Left cardiac atrium (tissue), 4 donors: ENCODE measurements at regions not wholly inside any gene's neighbourhood (a gene's known extent, or its start where the extent isn't known, plus 50 kb on each side); places are given as distances from the start of the nearest gene placed in this dataset.
A peak's percentile ranks its signal among the peaks of the same experiment; 100 is the strongest.
"Not testable (repeated sequence)": the region's sequence is repeated elsewhere in the genome, so short reads cannot be mapped to it uniquely, and the experiment has no call there.

Source experiments
- ATAC-seq, 2 donors: fragments of 200-7000 bp; cut with Tn5 transposase; one replicate each; pipeline ENCODE4 v1.9.1; 2020; ENCODE audit warnings: mild to moderate bottlenecking in 2 of 2, moderate library complexity in 2 of 2
- DNase-seq: peaks from one replicate; pipeline ENCODE4 v3.0.0-alpha.2; 2020
- intact Hi-C, 2 donors: fragments of 100-400 bp; cut with DNase I; formaldehyde crosslinking; loops; one replicate each; pipeline versions ENCODE4 v1.14.1 to v1.15.1; 2022 to 2023
- donor health status: DM: no; HTN: yes; CAD: no.
- donor health status: DM: no; HTN: yes; CAD: no; lungs with severe emphysema.
- donor health status: DM: yes; HTN: yes; CAD: no.
- donor health status: Dilated cardiomyopathy.

- intact Hi-C loops, result no loop called here
- ATAC-seq (no peak), DNase-seq (no peak)
These were observed 276.1 kb downstream of the NR2F2 start for GRCh38 chr15:96606617-96607016.

- ATAC-seq (no peak), DNase-seq (no peak)
- intact Hi-C loops, result no loop called here
These were observed 280.3 kb downstream of the NR2F2 start for GRCh38 chr15:96610757-96611156.

GRCh38 chr15:96612917-96613316 is 282.4 kb downstream of the NR2F2 start:
- DNase-seq (no peak), ATAC-seq (no peak)
- intact Hi-C loops, result no loop called here

GRCh38 chr15:96619174-96619573 is 288.7 kb downstream of the NR2F2 start:
- intact Hi-C loops, result no loop called here
- ATAC-seq, result no peak
- DNase-seq, result no peak

GRCh38 chr15:96622714-96623113 is 292.2 kb downstream of the NR2F2 start:
- intact Hi-C loops, result no loop called here
- no peak for ATAC-seq
- no peak for DNase-seq

- intact Hi-C loops, result no loop called here
- ATAC-seq (no peak), DNase-seq (no peak)
These were observed 294.8 kb downstream of the NR2F2 start for GRCh38 chr15:96625256-96625655.

GRCh38 chr15:96627031-96627568 is 296.6 kb downstream of the NR2F2 start:
- peak; percentile 36 for DNase-seq
- intact Hi-C loops, result no loop called here
- ATAC-seq, result peak; percentile 16 to 24

- intact Hi-C loops, result no loop called here
- peak; percentile 83 to 95 for ATAC-seq
- DNase-seq, result peak; percentile 56
These were observed 299.0 kb downstream of the NR2F2 start for GRCh38 chr15:96629511-96629910.

- DNase-seq (no peak), ATAC-seq (no peak)
- intact Hi-C loops, result no loop called here
These were observed 308.3 kb downstream of the NR2F2 start for GRCh38 chr15:96638793-96639192.

- DNase-seq (no peak), ATAC-seq (no peak)
- intact Hi-C loops, result no loop called here
These were observed 315.3 kb downstream of the NR2F2 start for GRCh38 chr15:96645796-96646195.

GRCh38 chr15:96648866-96649265 is 318.4 kb downstream of the NR2F2 start:
- no peak for ATAC-seq
- intact Hi-C loops, result no loop called here
- DNase-seq, result no peak

GRCh38 chr15:96657096-96657495 is 326.6 kb downstream of the NR2F2 start:
- intact Hi-C loops, result no loop called here
- ATAC-seq, result no peak

GRCh38 chr15:96666979-96667378 is 336.5 kb downstream of the NR2F2 start:
- DNase-seq, intact Hi-C loops, ATAC-seq: not testable (repeated sequence)

More at GRCh38 chr15:96657096-96657495, 326.6 kb downstream of the NR2F2 start:
- no peak for DNase-seq

GRCh38 chr15:96670389-96670788 is 339.9 kb downstream of the NR2F2 start:
- intact Hi-C loops, result no loop called here
- DNase-seq (no peak), ATAC-seq (no peak)

- ATAC-seq (no peak), DNase-seq (no peak)
- intact Hi-C loops, result no loop called here
These were observed 342.1 kb downstream of the NR2F2 start for GRCh38 chr15:96672629-96673028.

- DNase-seq (no peak), ATAC-seq (no peak)
- intact Hi-C loops, result no loop called here
These were observed 347.9 kb downstream of the NR2F2 start for GRCh38 chr15:96678386-96678785.

GRCh38 chr15:96687388-96688107 is 357.0 kb downstream of the NR2F2 start:
- no peak for DNase-seq
- intact Hi-C loops, result no loop called here
- ATAC-seq, result no peak

GRCh38 chr15:96690733-96691132 is 360.2 kb downstream of the NR2F2 start:
- ATAC-seq (no peak), DNase-seq (no peak)
- intact Hi-C loops, result no loop called here

GRCh38 chr15:96692826-96693225 is 362.3 kb downstream of the NR2F2 start:
- intact Hi-C loops, result no loop called here
- ATAC-seq, result no peak
- no peak for DNase-seq

GRCh38 chr15:96693515-96693914 is 363.0 kb downstream of the NR2F2 start:
- DNase-seq (no peak), ATAC-seq (no peak)
- intact Hi-C loops, result no loop called here

GRCh38 chr15:96693990-96694517 is 363.6 kb downstream of the NR2F2 start:
- DNase-seq, result no peak
- no peak for ATAC-seq
- intact Hi-C loops, result no loop called here
